HG02840 (cell line): ENCODE measurements at regions not wholly inside any gene's neighbourhood (a gene's known extent, or its start where the extent isn't known, plus 50 kb on each side); places are given as distances from the start of the nearest gene placed in this dataset.
A peak's percentile ranks its signal among the peaks of the same experiment; 100 is the strongest.

Experiments
- ATAC-seq: cut with Tn5 transposase; IDR thresholded peaks from one replicate; pipeline ENCODE4 v1.9.1; 2021; ENCODE audit warnings: mild to moderate bottlenecking, moderate library complexity, moderate number of reproducible peaks; ENCODE audit not compliant: unreplicated experiment, low FRiP score

GRCh38 chr3:459311-459670 is 262.7 kb downstream of the CHL1 start:
- no peak for ATAC-seq

- ATAC-seq, result no peak
Observed at GRCh38 chr3:461006-461405, 264.4 kb downstream of the CHL1 start.

GRCh38 chr3:462851-463250 is 266.3 kb downstream of the CHL1 start:
- ATAC-seq, result no peak

GRCh38 chr3:463252-464192 is 267.0 kb downstream of the CHL1 start:
- ATAC-seq, result peak; percentile 97

- peak; percentile 28 for ATAC-seq
Observed at GRCh38 chr3:464255-464654, 267.7 kb downstream of the CHL1 start.

- no peak for ATAC-seq
Observed at GRCh38 chr3:468172-468571, 271.6 kb downstream of the CHL1 start.

GRCh38 chr3:473033-473800 is 276.7 kb downstream of the CHL1 start:
- ATAC-seq, result no peak

- no peak for ATAC-seq
Observed at GRCh38 chr3:474828-475227, 278.3 kb downstream of the CHL1 start.

GRCh38 chr3:480070-480469 is 283.5 kb downstream of the CHL1 start:
- ATAC-seq, result no peak

- no peak for ATAC-seq
Observed at GRCh38 chr3:481111-481510, 284.5 kb downstream of the CHL1 start.

- ATAC-seq, result no peak
Observed at GRCh38 chr3:481680-482079, 285.1 kb downstream of the CHL1 start.

GRCh38 chr3:482479-482878 is 285.9 kb downstream of the CHL1 start:
- ATAC-seq, result no peak

- ATAC-seq, result no peak
Observed at GRCh38 chr3:484341-484740, 287.8 kb downstream of the CHL1 start.

GRCh38 chr3:487614-488013 is 291.1 kb downstream of the CHL1 start:
- ATAC-seq, result no peak

- ATAC-seq, result no peak
Observed at GRCh38 chr3:492586-493316, 296.2 kb downstream of the CHL1 start.

- no peak for ATAC-seq
Observed at GRCh38 chr3:494190-494589, 297.6 kb downstream of the CHL1 start.

- no peak for ATAC-seq
Observed at GRCh38 chr3:498487-498886, 301.9 kb downstream of the CHL1 start.

GRCh38 chr3:499001-499761 is 302.6 kb downstream of the CHL1 start:
- no peak for ATAC-seq

- no peak for ATAC-seq
Observed at GRCh38 chr3:502486-502885, 305.9 kb downstream of the CHL1 start.

- ATAC-seq, result no peak
Observed at GRCh38 chr3:513301-513700, 316.7 kb downstream of the CHL1 start.
